ENCODE measurements at regions not wholly inside any gene's neighbourhood (a gene's known extent, or its start where the extent isn't known, plus 50 kb on each side); places are given as distances from the start of the nearest gene placed in this dataset.

DNA sequence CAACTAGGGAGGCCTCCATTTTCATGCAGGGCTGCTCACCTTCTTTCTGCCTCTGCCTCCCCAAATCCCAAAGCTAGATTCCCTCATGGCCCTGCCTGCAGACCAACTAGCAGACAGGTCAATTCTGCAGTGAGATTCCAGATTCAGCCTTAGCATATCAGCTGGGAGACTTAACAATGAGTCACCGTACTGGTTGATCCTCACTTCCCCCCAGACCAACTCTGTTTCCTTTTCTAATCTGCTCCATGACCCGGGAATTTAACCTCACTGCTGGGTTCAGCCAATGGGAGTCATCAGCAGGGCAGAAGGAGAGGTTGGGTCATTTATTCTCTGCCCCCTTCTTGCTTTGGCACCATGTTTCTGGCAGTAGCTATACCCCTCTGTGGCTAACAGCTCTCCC, 140.6 kb upstream of the GRIK3 start:
- CTCF ChIA-PET, result interaction anchor here (0.9 kb wide), 1 partner anchor 45 kb away, joined by 3 read pairs; no protein-coding TSS in a partner anchor
- POLR2A ChIA-PET, result no interaction called here

GRCh38 chr1:37175666-37176215, 141.4 kb upstream of the GRIK3 start:
- no peak overlapping the region for H3K27ac ChIP-seq (ENCODE audit: extremely low read depth, low read depth, low read length)
- no peak for TF ChIP-seq ZNF221 (tag by site-specific recombination; IDR thresholded peaks at IDR 0.05; ENCODE audit: borderline replicate concordance)
- no peak for TF ChIP-seq KLF10 (tag by site-specific recombination; IDR thresholded peaks at IDR 0.05)
- TF ChIP-seq ZNF423 (tag by site-specific recombination; IDR thresholded peaks at IDR 0.05), result no peak
- no peak for TF ChIP-seq ZNF10 (tag by site-specific recombination; IDR thresholded peaks at IDR 0.05)
- no peak for TF ChIP-seq ZNF514 (tag by site-specific recombination; IDR thresholded peaks at IDR 0.05)
- TF ChIP-seq SP3 (tag by site-specific recombination; IDR thresholded peaks at IDR 0.05), result no peak
- TF ChIP-seq GLIS1 (tag by site-specific recombination; IDR thresholded peaks at IDR 0.05), result no peak
- no peak for TF ChIP-seq ZNF140 (tag by site-specific recombination; IDR thresholded peaks at IDR 0.05)
- TF ChIP-seq ZBTB48 (tag by site-specific recombination; IDR thresholded peaks at IDR 0.05), result no peak
- TF ChIP-seq ZNF112 (tag by site-specific recombination; IDR thresholded peaks at IDR 0.05), result no peak
- TF ChIP-seq ZNF26 (tag by site-specific recombination; IDR thresholded peaks at IDR 0.05), result no peak
- no peak for TF ChIP-seq ZNF146 (tag by site-specific recombination; IDR thresholded peaks at IDR 0.05)
- no peak for TF ChIP-seq MEIS1 (CRISPR knock-in tag; IDR thresholded peaks at IDR 0.05; ENCODE audit: borderline replicate concordance)
- ChIA-PET CTCF (interaction anchor here (1.0 kb wide), 1 partner anchor 196 kb away, joined by 4 read pairs; no protein-coding TSS in a partner anchor), POLR2A (no interaction called here)
- H3K9me3 ChIP-seq (ENCODE audit: control insufficient read depth, insufficient read depth, low read depth, low read length), result no peaks in the 10 kb centered on the region
- no peak overlapping the region for H3K4me3 ChIP-seq (ENCODE audit: low read depth, low read length)
- H3K4me1 ChIP-seq (ENCODE audit: control insufficient read depth, insufficient read depth, low read length), result no peaks in the 10 kb centered on the region
- no peaks in the 10 kb centered on the region for H3K36me3 ChIP-seq (ENCODE audit: control insufficient read depth in 2 of 2, insufficient read depth in 1 of 2, low read length in 2 of 2)

More for the DNA sequence above, 140.6 kb upstream of the GRIK3 start:
- no peaks in the 10 kb centered on the region for H3K36me3 ChIP-seq (ENCODE audit: control insufficient read depth in 2 of 2, insufficient read depth in 1 of 2, low read length in 2 of 2)
- H3K27ac ChIP-seq (ENCODE audit: extremely low read depth, low read depth, low read length), result no peak overlapping the region
- H3K4me3 ChIP-seq (ENCODE audit: low read depth, low read length), result no peak overlapping the region
- TF ChIP-seq, protein P1, sequence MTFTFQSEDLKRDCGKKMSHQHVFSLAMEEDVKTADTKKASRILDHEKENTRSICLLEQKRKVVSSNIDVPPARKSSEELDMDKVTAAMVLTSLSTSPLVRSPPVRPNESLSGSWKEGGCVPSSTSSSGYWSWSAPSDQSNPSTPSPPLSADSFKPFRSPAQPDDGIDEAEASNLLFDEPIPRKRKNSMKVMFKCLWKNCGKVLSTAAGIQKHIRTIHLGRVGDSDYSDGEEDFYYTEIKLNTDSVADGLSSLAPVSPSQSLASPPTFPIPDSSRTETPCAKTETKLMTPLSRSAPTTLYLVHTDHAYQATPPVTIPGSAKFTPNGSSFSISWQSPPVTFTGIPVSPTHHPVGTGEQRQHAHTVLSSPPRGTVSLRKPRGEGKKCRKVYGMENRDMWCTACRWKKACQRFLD (tag by site-specific recombination; IDR thresholded peaks at IDR 0.05), result no peak
- no peak for TF ChIP-seq ZNF561 (tag by site-specific recombination; IDR thresholded peaks at IDR 0.05; ENCODE audit: borderline replicate concordance)
- no peak for TF ChIP-seq ZNF214 (tag by site-specific recombination; IDR thresholded peaks at IDR 0.05; ENCODE audit: borderline replicate concordance)
- TF ChIP-seq ZNF768 (tag by site-specific recombination; IDR thresholded peaks at IDR 0.05), result no peak
- TF ChIP-seq ZNF280D (tag by site-specific recombination; IDR thresholded peaks at IDR 0.05), result no peak
- no peak for TF ChIP-seq PATZ1 (tag by site-specific recombination; IDR thresholded peaks at IDR 0.05)
- no peak for TF ChIP-seq ZNF174 (tag by site-specific recombination; IDR thresholded peaks at IDR 0.05)
- no peaks in the 10 kb centered on the region for H3K9me3 ChIP-seq (ENCODE audit: control insufficient read depth, insufficient read depth, low read depth, low read length)
- H3K4me1 ChIP-seq (ENCODE audit: control insufficient read depth, insufficient read depth, low read length), result no peaks in the 10 kb centered on the region

All from HEK293 (cell line).